SK-N-SH treated with all-trans-retinoic acid at 6 μM for 48 hours (cell line): ENCODE measurements at regions not wholly inside any gene's neighbourhood (a gene's known extent, or its start where the extent isn't known, plus 50 kb on each side); places are given as distances from the start of the nearest gene placed in this dataset.

Experiments used
- CSDC2 ChIP-seq: fragments of 250-450 bp; sonication (Bioruptor Pico); IDR thresholded peaks from 2 replicates; pipeline ENCODE4 v1.5.0; 2020; ENCODE audit warnings: mild to moderate bottlenecking, moderate library complexity
- GLIS3 ChIP-seq: fragments of 250-450 bp; sonication (Bioruptor Pico); IDR thresholded peaks from 2 replicates; pipeline ENCODE4 v1.5.0; 2020; ENCODE audit warnings: mild to moderate bottlenecking, moderate library complexity
- OSR1 ChIP-seq: fragments of 250-450 bp; sonication (Bioruptor Pico); IDR thresholded peaks from 2 replicates; pipeline ENCODE4 v1.8.0; 2022; ENCODE audit warnings: moderate library complexity, mild to moderate bottlenecking, inconsistent platforms
- RARB ChIP-seq: fragments of 250-450 bp; sonication (Bioruptor Pico); IDR thresholded peaks from 2 replicates; pipeline ENCODE4 v1.8.0; 2021; ENCODE audit warnings: mild to moderate bottlenecking, moderate library complexity
- ZFP30 ChIP-seq: fragments of 450-650 bp; formaldehyde crosslinking; IDR thresholded peaks from 2 replicates; pipeline ENCODE4 v1.5.0; 2022; ENCODE audit warnings: mild to moderate bottlenecking, moderate library complexity
- ZNF565 ChIP-seq: fragments of 450-650 bp; formaldehyde crosslinking; conservative IDR thresholded peaks from 2 replicates; pipeline ENCODE4 v1.5.0; 2020; ENCODE audit warnings: low read depth, mild to moderate bottlenecking, moderate library complexity
- ZNF70 ChIP-seq: fragments of 450-650 bp; formaldehyde crosslinking; IDR thresholded peaks from 2 replicates; pipeline ENCODE4 v1.5.0; 2020; ENCODE audit warnings: mild to moderate bottlenecking, moderate library complexity
- TF ChIP-seq, protein P1 (sequence below): fragments of 250-450 bp; sonication (Bioruptor Pico); IDR thresholded peaks from 2 replicates; pipeline ENCODE4 v1.8.0; 2020; ENCODE audit warnings: mild to moderate bottlenecking, moderate library complexity, borderline replicate concordance
- TF ChIP-seq, protein P2 (sequence below): fragments of 250-450 bp; sonication (Bioruptor Pico); IDR thresholded peaks from 2 replicates; pipeline ENCODE4 v1.5.1; 2020; ENCODE audit warnings: low read depth, mild to moderate bottlenecking, moderate library complexity

DNA sequence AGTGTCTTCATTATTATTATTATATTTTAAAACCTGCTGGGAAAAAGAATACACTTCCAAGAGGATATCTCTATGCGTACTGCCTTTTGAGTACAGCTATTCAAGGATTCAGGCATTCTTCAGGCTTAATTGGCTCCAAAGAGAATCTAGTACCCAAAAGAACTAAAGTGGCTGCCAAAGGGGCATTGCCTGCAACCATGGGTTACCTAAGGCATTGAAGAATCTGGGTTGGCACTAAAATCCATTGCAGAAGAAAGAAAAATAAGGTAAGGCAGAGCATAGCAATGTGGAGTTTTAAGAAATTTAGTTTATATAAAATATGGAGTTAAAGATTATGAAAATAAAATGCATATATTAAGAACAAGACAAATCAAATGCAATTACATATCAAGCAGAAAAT is 223.5 kb downstream of the TMEM161B start:
- TF ChIP-seq ZFP30 (CRISPR knock-in tag) = no peak
- TF ChIP-seq ZNF70 (CRISPR knock-in tag) = no peak
- TF ChIP-seq, protein P1, sequence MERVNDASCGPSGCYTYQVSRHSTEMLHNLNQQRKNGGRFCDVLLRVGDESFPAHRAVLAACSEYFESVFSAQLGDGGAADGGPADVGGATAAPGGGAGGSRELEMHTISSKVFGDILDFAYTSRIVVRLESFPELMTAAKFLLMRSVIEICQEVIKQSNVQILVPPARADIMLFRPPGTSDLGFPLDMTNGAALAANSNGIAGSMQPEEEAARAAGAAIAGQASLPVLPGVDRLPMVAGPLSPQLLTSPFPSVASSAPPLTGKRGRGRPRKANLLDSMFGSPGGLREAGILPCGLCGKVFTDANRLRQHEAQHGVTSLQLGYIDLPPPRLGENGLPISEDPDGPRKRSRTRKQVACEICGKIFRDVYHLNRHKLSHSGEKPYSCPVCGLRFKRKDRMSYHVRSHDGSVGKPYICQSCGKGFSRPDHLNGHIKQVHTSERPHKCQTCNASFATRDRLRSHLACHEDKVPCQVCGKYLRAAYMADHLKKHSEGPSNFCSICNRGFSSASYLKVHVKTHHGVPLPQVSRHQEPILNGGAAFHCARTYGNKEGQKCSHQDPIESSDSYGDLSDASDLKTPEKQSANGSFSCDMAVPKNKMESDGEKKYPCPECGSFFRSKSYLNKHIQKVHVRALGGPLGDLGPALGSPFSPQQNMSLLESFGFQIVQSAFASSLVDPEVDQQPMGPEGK (CRISPR knock-in tag) = no peak
- TF ChIP-seq OSR1 = no peak
- TF ChIP-seq, protein P2, sequence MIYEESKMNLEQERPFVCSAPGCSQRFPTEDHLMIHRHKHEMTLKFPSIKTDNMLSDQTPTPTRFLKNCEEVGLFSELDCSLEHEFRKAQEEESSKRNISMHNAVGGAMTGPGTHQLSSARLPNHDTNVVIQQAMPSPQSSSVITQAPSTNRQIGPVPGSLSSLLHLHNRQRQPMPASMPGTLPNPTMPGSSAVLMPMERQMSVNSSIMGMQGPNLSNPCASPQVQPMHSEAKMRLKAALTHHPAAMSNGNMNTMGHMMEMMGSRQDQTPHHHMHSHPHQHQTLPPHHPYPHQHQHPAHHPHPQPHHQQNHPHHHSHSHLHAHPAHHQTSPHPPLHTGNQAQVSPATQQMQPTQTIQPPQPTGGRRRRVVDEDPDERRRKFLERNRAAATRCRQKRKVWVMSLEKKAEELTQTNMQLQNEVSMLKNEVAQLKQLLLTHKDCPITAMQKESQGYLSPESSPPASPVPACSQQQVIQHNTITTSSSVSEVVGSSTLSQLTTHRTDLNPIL (CRISPR knock-in tag) = no peak
- no peak for TF ChIP-seq CSDC2
- no peak for TF ChIP-seq RARB (CRISPR knock-in tag)
- no peak for TF ChIP-seq GLIS3 (CRISPR knock-in tag)
- TF ChIP-seq ZNF565 (CRISPR knock-in tag) = no peak
